ENCODE measurements at regions not wholly inside any gene's neighbourhood (a gene's known extent, or its start where the extent isn't known, plus 50 kb on each side); places are given as distances from the start of the nearest gene placed in this dataset.

- DNase-seq (ENCODE audit: low read depth in 1 of 2, low spot score in 1 of 2): no peak
Observed at GRCh38 chr10:20958764-20959163, 61.7 kb upstream of the NEBL start.

DNA sequence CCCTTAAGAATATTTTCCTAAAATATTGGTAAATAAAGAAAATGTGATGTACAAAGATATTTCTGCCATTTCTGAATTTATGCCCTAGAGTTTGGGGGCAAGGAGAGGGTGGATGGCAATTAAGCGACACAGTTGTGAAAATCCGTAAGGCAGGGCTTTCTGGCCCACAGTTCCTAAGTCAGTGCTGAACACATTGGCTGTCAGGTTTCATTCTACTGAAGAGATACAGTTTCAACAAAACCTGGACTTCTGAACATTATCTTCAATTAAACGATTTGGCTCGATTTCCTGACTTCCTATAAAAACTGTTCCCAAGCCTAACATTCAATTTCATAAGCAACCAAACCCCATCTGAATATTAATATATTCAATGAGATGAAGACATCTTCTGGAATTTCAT lies 61.1 kb upstream of the NEBL start:
- DNase-seq (ENCODE audit: low read depth in 1 of 2, low spot score in 1 of 2): no peak

DNA sequence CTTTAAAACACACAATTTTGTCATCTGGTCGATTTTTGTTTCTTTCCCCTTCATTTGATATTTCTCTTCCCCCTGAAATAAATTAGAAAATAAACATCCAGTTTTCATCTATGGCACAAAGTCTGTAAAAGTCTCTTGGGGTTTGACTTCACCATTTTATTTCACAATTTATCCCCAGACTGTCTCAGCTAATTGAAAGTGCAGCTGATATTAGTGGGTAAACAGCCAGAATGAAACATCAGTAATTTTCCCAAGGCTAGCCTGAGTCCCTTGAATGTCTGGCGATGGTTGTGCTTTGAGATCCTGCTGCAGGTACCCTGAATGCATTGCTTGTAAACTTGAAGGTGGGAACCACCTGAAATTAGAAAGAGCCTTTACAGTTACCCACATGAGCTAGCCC lies 60.6 kb upstream of the NEBL start:
- no peak for DNase-seq (ENCODE audit: low read depth in 1 of 2, low spot score in 1 of 2)

DNA sequence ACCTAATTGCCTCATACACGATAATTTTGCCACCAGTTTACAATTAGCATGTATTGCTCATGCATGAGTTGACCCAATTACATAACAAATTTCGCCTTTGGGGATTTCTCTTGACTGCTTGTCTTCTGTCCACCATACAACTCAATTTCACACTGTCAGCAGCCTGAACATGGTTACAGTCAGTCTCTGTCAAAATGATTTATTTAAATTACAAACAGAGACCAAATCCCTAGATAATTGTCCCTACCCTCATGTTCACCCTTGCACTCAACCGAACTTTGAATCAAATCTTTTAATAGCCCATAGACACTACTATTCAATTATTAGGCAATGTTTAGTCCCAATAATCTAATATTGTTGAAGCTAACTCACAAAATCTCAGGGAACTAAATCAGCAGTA lies 59.7 kb upstream of the NEBL start:
- DNase-seq (ENCODE audit: low read depth in 1 of 2, low spot score in 1 of 2): no peak

DNA sequence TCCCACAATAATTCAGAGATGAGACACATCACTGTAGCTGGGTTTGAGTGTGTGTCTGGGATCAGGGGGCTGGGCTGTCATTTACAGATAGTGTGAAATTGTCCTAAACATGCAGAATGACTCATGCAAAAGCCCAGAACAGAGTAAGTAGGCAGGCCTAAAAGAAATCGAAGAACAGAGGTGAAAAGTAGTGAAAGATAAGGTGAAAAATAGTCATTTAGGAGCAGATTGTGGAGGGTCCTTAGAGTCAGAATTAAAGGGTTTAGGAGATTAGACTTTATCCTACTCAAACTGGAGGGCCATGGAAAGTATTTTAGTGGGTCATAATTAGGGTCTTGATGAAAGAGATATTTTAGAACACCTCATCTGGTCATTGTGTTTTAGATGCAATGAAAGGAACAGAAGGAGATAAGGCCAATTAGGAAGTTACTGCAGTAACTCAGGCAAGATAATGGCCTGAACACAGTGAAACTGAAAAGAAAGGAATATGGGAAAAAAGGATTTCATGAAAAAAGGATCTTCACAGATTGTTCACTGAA lies 58.3 kb upstream of the NEBL start:
- no peak for DNase-seq (ENCODE audit: low read depth in 1 of 2, low spot score in 1 of 2)

GRCh38 chr10:20954519-20954918 lies 57.4 kb upstream of the NEBL start:
- DNase-seq (ENCODE audit: low read depth in 1 of 2, low spot score in 1 of 2): no peak

DNA sequence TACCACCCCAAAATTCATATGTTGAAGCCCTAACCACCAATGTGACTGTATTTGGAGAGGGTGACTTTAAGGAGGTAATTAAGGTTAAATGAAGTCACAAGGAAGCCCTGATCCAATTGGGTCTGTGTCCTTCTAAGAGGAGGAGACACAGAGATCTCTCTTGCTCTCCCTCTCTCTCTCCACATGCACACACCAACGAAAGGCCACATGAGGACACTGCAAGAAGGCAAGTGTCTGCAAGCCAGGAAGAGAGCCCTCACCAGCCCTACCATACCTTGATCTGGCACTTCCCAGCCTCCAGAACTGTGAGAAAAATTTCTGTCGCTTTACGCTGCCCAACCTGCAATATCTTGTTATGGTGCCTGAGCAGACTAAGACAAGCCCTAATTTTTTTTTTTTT lies 56.0 kb upstream of the NEBL start:
- DNase-seq (ENCODE audit: low read depth in 1 of 2, low spot score in 1 of 2): no peak

- no peak for DNase-seq (ENCODE audit: low read depth in 1 of 2, low spot score in 1 of 2)
Observed at GRCh38 chr10:20949967-20950366, 52.9 kb upstream of the NEBL start.

GRCh38 chr10:20948686-20949327 lies 51.7 kb upstream of the NEBL start:
- no peak for DNase-seq (ENCODE audit: low read depth in 1 of 2, low spot score in 1 of 2)
